ENCODE measurements at regions not wholly inside any gene's neighbourhood (a gene's known extent, or its start where the extent isn't known, plus 50 kb on each side); places are given as distances from the start of the nearest gene placed in this dataset.
"Not testable (repeated sequence)": the region's sequence is repeated elsewhere in the genome, so short reads cannot be mapped to it uniquely, and the experiment has no call there.

DNA sequence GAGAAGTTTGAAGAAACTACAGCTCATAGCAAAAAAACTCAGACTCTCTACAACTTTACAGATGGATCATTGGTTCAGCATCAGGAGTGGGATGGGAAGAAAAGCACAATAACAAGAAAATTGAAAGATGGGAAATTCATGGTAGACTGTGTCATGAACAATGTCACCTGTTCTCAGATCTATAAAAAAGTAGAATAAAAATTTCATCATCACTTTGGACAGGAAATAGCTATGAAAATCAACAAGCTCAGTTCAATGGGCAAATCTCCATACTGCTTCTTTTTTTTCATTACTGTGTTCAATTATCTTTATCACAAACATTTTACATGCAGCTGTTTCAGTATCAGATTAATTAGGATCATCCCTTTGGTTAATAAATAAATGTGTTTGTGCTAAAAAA lies 76.5 kb upstream of the RAPGEF2 start:
- DNase-seq (ENCODE audit: extremely low read depth in 1 of 11, low read depth in 9 of 11, low spot score in 4 of 11), result no peak

DNA sequence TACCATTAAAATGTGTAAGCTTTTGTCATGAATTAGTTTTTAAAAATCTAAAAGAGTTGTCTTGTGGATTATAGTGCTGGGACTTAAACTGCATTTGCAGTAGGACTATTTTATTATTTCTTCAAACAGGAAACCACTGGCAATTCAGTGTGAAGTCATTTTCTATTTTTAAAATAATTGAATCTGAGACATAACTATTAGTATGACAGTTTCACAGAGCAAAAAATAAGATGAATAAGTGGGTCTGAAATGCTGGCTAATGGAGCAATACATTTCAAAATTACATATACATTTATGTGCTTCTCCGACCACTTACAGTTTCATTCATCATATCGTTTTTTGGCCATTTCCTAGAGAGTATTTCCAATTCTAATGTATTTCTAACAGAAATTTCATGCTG lies 75.3 kb upstream of the RAPGEF2 start:
- no peak for DNase-seq (ENCODE audit: extremely low read depth in 1 of 11, low read depth in 9 of 11, low spot score in 4 of 11)

DNA sequence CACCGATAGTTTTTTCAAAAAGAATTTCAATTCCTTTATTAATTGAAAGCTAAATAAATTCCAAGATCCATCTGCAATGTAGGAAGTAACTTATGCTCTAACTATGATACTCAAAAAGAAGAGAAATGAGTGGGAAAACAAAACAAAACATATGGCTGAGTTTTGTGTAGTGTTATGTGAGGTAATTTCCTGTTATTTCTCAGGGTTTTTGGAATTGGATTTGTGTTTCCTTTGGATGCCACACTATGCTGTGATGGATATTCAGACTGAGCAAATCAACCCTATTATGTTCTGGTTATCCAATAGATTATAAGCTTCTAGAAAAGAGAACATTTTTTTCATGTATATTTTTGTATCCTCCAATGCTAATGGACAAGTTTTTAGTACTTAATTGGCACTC lies 73.4 kb upstream of the RAPGEF2 start:
- DNase-seq (ENCODE audit: extremely low read depth in 1 of 11, low read depth in 9 of 11, low spot score in 4 of 11), result no peak

DNA sequence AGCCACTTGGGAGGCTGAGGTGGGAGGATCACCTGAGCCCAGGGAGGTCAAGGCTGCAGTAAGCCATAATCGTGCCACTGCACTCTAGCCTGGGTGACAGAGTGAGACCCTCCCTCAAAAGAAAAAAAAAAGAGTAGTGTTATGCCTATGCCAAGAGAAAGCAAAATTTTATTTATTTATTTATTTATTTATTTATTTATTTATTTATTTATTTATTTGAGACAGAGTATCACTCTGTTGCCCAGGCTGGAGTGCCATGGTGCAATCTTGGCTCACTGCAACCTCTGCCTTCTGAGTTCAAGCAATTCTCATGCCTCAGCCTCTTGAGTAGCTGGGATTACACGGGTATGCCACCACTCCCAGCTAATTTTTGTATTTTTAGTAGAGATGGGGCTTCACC lies 72.6 kb upstream of the RAPGEF2 start:
- DNase-seq (ENCODE audit: extremely low read depth in 1 of 11, low read depth in 9 of 11, low spot score in 4 of 11), result not testable (repeated sequence)

DNA sequence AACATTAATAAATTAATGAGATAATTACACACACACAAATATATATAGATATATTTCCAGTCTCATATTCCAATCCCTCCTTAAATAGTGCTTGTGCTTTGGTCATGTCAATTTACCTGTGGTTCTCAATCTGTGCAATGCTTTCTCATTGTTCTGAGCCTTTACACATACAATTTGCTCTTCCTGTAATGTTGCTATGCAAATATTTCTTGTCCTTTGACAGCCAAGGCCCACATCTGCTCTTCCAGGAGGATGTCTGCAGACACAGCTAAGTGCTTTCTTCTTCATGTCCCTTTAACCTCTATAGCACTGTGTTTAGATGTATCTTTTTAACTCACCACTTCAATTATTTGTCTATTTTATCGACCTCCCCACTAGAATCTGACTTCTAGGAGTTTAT lies 67.3 kb upstream of the RAPGEF2 start:
- DNase-seq (ENCODE audit: extremely low read depth in 1 of 11, low read depth in 9 of 11, low spot score in 4 of 11), result no peak

DNA sequence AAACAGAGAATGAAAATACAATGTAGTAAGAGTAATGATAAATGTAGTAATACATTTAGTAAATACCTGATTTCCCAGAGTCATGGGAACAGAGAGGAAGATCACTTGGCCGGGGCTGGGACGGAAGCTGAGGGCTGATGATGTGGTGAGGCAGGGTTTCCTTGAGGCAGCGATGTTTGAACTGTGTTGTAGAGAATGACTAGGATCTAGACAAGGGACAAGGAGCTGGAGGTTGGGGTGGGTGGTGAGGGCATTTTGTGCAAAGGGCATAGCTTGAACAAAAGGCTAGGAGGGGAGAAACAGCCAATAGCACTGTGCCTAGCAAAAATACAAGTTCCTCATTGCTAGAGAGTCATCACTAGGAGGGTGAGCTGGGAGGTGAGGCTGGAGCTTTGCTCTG lies 64.3 kb upstream of the RAPGEF2 start:
- DNase-seq (ENCODE audit: extremely low read depth in 1 of 11, low read depth in 9 of 11, low spot score in 4 of 11), result no peak

DNA sequence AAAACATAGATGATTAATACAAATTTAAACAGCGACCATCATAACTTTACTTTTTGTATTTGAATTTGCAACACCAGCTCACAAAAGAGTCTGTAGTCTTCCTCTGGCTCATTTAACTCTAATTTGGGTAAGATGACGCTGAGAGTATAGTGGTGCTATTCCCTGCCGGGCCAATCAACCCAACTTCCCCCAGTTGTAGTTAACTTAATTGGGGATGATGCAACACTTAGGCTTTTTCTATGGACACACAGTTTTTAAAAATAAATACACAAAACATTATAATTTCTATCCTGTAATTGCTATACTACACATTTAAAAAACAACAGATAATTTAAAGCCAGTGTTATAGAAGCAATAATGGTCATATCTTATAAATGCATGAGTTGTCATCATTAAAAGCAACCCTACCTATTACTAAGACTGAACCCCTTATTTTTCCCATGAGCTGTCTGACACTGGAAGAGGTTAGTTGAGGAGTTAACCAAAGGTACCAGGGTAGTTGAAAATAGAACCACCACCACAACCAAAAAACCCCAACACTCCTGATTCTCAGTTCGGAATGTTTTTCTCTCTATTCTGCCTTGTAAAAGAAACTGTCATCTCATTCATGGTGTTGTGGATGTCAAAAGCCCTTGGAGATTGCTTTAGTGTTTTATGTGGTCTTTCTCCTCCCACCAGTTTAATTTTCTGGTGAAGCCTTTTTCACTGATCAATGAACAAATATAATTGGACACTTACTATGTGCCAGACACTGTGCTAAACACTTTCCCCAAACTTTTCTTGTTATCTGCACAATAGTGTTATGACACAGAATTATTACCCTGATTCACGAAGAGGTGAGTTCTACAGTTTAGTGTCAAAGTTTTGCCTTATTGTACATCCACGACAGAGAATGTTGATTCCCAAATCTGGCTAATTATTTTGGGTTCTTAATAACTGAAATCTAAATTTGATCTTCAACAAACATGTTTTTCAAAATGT lies 61.5 kb upstream of the RAPGEF2 start:
- no peak for DNase-seq (ENCODE audit: extremely low read depth in 1 of 11, low read depth in 9 of 11, low spot score in 4 of 11)

DNA sequence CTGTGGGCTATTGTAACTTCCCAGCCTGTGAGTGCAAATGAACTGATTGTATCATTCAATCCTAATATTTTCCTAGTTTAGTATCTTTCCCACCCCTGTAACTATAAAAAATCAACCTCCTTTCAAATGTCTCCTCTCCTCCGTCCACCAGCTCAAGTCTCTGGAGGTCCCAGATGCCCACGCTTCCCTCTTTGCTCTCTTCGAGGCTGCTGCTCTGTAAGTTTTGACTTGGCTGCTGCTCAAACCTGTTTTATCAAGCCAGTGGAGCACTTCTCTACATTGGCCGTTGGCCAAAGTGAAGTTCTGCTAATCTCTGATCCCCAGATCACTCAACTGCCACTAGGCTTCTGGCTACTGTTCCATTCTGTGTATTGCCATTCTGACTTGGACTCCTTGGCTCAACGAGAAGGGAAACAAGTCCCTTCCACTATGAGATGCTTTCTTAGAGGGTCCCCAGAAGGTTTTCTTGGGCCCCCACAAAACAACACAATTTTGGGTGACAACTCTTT lies 60.7 kb upstream of the RAPGEF2 start:
- no peak for DNase-seq (ENCODE audit: extremely low read depth in 1 of 11, low read depth in 9 of 11, low spot score in 4 of 11)

DNA sequence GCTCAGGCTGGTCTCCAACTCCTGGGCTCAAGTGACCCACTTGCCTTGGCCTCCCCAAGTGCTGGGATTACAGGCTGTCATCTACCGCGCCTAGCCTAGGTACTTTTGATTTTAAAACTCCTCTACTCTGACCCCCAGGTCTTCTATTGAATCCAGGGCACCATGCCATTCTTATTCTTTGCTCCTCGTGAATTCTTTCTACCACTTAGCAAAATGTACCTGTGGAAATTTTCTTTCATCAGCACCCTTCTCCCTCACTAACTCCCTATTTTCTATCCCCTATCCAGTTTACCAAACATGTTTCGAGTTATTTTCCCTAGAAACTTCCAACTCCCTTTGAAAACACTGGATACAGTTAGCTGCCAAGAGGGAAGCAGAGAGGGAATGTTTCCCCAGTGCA lies 60.0 kb upstream of the RAPGEF2 start:
- DNase-seq (ENCODE audit: extremely low read depth in 1 of 11, low read depth in 9 of 11, low spot score in 4 of 11), result no peak

DNA sequence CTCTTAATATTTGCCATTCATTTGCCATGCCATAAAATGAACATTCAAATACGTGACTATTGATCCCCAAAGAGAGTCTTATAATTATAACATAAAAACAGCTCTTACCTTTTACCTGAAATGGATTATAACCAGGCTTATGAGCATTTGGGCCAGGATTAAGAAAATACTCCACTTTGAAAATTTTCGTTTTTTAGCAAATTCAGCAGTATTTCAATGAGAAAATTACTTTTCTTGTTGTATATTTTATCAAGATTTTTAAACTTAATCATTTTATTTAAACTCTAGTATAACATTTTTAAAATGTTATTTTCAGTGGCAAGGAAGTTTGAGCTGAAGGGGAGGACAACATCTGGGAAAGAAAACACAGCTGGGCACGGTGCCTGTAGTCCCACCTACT lies 59.0 kb upstream of the RAPGEF2 start:
- no peak for DNase-seq (ENCODE audit: extremely low read depth in 1 of 11, low read depth in 9 of 11, low spot score in 4 of 11)

DNA sequence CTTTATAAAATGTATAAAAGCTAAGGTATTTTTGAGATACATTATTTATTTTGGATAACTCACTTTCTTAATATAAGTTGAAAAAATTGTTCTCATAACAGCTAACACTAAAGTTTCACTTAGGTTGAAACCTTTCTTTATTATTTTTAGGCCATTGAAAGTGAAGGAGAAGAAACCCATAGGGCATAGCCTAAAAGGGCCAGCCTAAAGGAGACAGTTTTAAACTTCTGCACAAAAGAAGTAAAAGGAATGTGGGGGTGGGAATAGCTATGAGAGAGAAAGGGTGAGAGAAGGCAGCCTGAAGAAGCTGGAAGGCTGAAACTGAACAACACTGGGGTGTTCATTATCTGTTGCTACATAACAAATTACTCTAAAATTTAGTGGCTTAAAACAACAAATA lies 57.6 kb upstream of the RAPGEF2 start:
- DNase-seq (ENCODE audit: extremely low read depth in 1 of 11, low read depth in 9 of 11, low spot score in 4 of 11), result no peak

DNA sequence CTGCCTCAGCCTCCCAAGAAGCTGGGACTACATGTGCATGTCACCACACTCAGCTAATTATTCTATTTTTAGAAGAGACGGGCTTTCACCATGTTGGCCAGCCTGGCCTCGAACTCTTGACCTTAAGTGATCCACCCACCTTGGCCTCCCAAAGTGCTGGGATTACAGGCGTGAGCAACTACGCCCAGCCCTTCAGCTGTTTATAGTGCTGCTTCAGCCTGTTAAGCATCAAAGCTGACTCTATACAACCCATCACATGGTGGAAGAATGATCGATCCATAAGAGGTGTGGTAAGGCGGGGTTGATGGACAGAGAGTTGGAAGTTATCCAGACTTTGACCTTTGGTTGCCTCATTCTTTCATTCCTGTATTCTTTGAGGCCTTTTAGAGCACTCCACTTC lies 56.2 kb upstream of the RAPGEF2 start:
- no peak for DNase-seq (ENCODE audit: extremely low read depth in 1 of 11, low read depth in 9 of 11, low spot score in 4 of 11)

DNA sequence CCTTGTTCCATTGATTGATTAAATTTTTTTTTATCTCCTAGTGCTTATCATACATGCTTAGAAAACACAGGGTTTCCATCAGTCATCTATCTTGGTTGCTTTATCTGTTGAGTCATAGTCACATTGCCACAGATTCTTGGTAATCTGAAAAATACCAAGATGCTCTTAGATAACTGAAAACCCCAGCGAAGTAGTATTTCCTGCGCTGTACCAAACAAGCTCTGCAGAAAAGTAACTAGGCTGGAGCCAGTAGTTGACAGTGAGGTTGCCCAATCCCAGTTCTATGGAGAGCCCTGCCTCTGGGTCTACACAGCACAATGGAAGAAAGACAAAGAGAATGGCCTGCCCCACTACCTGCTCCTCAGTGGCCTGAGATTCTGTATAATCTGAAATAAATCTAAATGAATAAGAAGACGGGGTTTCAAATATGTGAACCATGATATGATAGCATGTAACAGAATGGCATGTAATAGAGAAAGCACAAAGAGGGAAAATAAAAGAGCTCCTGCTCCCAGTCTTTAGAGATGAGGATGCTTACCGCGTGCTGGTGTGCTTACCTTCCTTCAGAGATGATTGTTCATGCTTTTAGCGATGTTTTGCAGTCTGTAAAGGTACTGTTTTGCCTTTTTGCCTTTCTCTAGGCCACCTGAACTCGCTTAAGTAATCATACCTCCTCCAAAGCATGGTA lies 55.3 kb upstream of the RAPGEF2 start:
- no peak for DNase-seq (ENCODE audit: extremely low read depth in 1 of 11, low read depth in 9 of 11, low spot score in 4 of 11)

DNA sequence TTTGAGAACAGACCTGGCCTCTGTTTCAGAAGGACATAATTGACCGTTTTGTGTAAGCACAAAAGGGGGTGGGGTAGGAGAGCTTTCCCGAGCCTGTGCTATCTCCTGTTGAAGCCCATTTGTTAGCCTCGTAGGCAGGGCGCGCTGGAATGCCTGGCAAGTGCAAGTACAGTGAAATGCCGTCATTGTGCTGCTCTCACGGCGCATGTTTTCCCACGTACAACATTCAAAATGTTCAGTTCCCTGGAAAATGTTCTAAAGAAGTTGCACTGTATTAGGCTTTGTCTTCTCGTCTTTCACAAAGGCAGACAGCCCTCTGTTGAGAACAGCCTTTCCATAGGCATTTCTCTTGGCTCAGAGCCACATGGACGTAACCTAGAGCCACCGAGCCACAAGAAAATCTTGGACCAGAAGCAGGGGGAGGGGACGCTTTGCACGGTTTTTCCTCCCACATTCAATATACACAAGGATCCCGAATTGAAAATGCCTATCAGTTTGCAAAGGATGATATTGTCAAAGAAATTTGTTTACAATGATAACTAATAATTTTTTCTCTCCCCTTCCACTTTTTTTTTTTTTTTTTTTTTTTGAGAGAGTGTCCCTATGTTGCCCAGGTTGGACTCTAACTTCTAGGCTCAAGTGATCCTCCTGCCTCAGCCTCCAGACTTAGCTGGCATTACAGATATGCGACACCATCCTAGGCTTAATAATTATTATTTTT lies 54.6 kb upstream of the RAPGEF2 start:
- peak in 10 of 11 donors; percentile 31 to 61 (median 49) for DNase-seq (ENCODE audit: extremely low read depth in 1 of 11, low read depth in 9 of 11, low spot score in 4 of 11)

DNA sequence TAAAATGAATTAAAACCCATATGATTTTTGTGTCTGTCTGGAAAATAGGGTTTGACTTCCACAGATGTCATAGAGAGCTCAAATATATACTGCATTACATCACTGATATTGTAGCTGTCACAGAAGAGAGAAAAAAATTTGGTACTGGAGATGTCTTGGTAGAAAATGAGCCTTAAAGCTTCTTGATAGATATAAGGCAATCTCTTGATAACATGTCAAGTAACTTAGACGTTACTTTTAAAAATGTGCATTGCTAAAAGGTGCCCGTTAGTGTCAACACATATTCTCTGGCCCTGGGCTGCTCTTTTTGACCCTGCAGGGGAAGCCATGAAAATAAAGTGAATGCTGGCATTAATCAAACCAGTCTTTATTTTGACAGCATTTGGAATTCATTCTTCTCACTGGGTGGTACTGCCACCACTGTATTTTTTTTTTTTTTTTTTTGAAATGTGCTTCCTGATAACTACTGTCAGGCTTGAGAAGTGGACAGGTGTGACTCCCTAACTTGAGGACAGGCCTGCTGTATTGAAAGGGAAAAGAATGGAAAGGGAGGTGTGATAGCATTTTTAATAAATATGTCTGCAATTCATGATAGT lies 53.0 kb upstream of the RAPGEF2 start:
- no peak for DNase-seq (ENCODE audit: extremely low read depth in 1 of 11, low read depth in 9 of 11, low spot score in 4 of 11)

DNA sequence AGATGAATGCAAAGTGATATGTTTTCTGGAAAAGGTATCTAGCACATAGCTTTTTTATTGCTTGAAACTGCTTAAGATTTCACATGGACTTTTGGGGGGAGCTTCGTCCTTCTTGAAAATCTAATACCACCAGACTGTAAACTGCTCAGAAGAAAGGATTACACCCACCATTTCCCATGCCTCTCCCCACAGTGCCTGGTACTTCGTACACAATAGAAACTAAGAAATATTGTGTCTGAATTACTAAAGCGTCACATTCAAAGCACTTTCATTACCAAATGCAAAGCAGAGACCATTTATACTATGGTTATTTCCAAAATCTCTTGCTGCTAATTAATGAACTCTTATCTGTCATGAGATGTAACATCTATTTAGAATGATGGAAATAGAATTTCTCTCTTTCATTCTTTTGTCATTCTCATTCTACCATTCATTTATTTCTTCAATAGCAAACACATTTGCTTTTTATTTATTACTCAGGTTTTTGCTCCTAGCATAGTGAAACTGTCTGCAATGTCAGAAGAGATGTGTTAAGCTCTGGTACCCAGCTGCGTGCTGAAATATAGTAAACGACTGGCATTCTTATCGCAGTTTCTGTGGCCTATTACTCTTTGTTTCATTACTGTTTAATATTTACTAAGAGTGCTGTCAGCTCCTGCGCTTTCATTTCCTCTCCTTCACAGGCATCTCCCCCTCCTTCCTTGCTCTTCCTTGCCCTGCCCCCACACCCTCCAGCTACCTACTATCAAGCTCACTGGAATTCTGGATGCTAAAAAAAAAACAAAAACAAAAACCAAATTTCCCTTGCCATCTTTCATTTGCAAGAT lies 51.4 kb upstream of the RAPGEF2 start:
- peak in 1 of 11 donors; percentile 7 for DNase-seq (ENCODE audit: extremely low read depth in 1 of 11, low read depth in 9 of 11, low spot score in 4 of 11)

DNA sequence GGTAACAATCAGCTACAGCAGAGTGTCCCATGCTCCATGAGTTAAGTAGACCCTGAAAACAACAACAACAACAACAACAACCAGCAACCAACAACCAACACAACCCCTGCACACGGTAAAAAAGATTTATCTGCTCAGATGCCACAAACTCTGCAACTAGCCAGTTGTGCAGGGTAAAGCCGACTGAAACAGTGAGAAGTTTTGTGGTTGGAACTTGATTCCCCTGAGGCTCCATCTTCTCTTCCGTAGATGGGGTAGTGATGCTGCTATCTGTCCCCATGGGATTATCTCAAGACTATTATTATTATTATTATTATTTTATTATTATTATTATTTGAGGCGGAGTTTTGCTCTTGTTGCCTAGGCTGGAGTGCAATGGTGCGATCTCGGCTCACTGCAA lies 50.6 kb upstream of the RAPGEF2 start:
- DNase-seq (ENCODE audit: extremely low read depth in 1 of 11, low read depth in 9 of 11, low spot score in 4 of 11), result no peak

Measured in renal cortex interstitium (tissue), 11 donors.